OCI-LY7 (cell line): ENCODE measurements at regions not wholly inside any gene's neighbourhood (a gene's known extent, or its start where the extent isn't known, plus 50 kb on each side); places are given as distances from the start of the nearest gene placed in this dataset.

Source experiments
- BruUV-seq: library from RNA; stranded (reverse); fragments of 400-500 nt; replicated peaks from 2 replicates; lab custom pipeline; 2021; lab: Mats Ljungman, UMichigan
- CTCF ChIA-PET: fragments of 300-600 bp; sonication (Branson Sonifier 250); formaldehyde crosslinking; loops from one replicate; lab custom pipeline; 2022; ENCODE audit warnings: antibody characterized with exemption; ENCODE audit not compliant: unreplicated experiment; lab: Charles Lee
- POLR2A ChIA-PET: fragments of 300-600 bp; sonication (Branson Sonifier 250); formaldehyde crosslinking; loops from one replicate; lab custom pipeline; 2022; ENCODE audit warnings: antibody characterized with exemption; lab: Charles Lee
- DNase-seq: peaks from one replicate; pipeline ENCODE4 v3.0.0-alpha.2; 2015; ENCODE audit warnings: low spot score
- H2AFZ ChIP-seq: fragments of 200-600 bp; sonication (generic), shearing (Covaris generic); 2 replicates; pipeline ENCODE4 v1.6.1; 2014; ENCODE audit warnings: mild to moderate bottlenecking, antibody characterized with exemption, low read length, moderate library complexity
- H3K27ac ChIP-seq: fragments of 200-600 bp; sonication (generic); 2 replicates; pipeline ENCODE4 v1.5.1; 2014; ENCODE audit warnings: mixed run types, low read depth, mild to moderate bottlenecking, moderate library complexity, low read length, inconsistent platforms; ENCODE audit not compliant: poor library complexity, severe bottlenecking
- H3K36me3 ChIP-seq: fragments of 200-600 bp; sonication (generic); 2 replicates; pipeline ENCODE4 v1.6.1; 2014; ENCODE audit warnings: mild to moderate bottlenecking, antibody characterized with exemption, low read length, moderate library complexity, mixed read lengths; ENCODE audit not compliant: insufficient read depth
- H3K4me1 ChIP-seq: fragments of 200-600 bp; sonication (generic); 2 replicates; pipeline ENCODE4 v1.5.1; 2014; ENCODE audit warnings: mild to moderate bottlenecking, low read length; ENCODE audit not compliant: insufficient read depth, poor library complexity, severe bottlenecking
- H3K4me2 ChIP-seq: fragments of 200-600 bp; sonication (generic); 2 replicates; pipeline ENCODE4 v1.6.1; 2014; ENCODE audit warnings: mild to moderate bottlenecking, low read length
- H3K4me3 ChIP-seq: fragments of 200-600 bp; sonication (generic); 2 replicates; pipeline ENCODE4 v1.5.1; 2014; ENCODE audit warnings: mild to moderate bottlenecking, low read depth, low read length; ENCODE audit not compliant: poor library complexity, severe bottlenecking
- H3K79me2 ChIP-seq: fragments of 200-600 bp; sonication (generic); 2 replicates; pipeline ENCODE4 v1.6.1; 2016; ENCODE audit warnings: low read depth, mild to moderate bottlenecking, low read length, moderate library complexity, mixed read lengths; ENCODE audit not compliant: insufficient read depth
- H3K9me2 ChIP-seq: fragments of 200-600 bp; sonication (generic); 2 replicates; pipeline ENCODE4 v1.6.1; 2016; ENCODE audit warnings: mild to moderate bottlenecking, low read length, mixed read lengths; ENCODE audit not compliant: insufficient read depth
- H3K9me3 ChIP-seq: fragments of 200-600 bp; sonication (generic); 2 replicates; pipeline ENCODE4 v1.6.1; 2014; ENCODE audit warnings: mild to moderate bottlenecking, mixed run types, low read length, mixed read lengths
- H4K20me1 ChIP-seq: fragments of 200-600 bp; sonication (generic); 2 replicates; pipeline ENCODE4 v1.6.1; 2014; ENCODE audit warnings: mild to moderate bottlenecking, antibody characterized with exemption, low read length, moderate library complexity, mixed read lengths; ENCODE audit not compliant: insufficient read depth
- EZH2phosphoT487 ChIP-seq: fragments of 200-600 bp; sonication (generic); IDR thresholded peaks from 2 replicates; pipeline ENCODE4 v1.6.1; 2018; ENCODE audit warnings: low read depth, borderline replicate concordance, mild to moderate bottlenecking, mixed run types, antibody characterized with exemption, low read length, moderate library complexity, mixed read lengths
- intact Hi-C: fragments of 100-400 bp; cut with micrococcal nuclease; formaldehyde crosslinking; loops from one replicate; pipeline ENCODE4 v1.10.0; 2022; ENCODE audit not compliant: unreplicated experiment
- TF ChIP-seq, protein P1 (sequence below): fragments of 200-600 bp; sonication (generic); conservative IDR thresholded peaks from 2 replicates; pipeline ENCODE4 v1.5.1; 2014; ENCODE audit warnings: mild to moderate bottlenecking, antibody characterized with exemption, low read length, moderate library complexity, mixed read lengths

DNA sequence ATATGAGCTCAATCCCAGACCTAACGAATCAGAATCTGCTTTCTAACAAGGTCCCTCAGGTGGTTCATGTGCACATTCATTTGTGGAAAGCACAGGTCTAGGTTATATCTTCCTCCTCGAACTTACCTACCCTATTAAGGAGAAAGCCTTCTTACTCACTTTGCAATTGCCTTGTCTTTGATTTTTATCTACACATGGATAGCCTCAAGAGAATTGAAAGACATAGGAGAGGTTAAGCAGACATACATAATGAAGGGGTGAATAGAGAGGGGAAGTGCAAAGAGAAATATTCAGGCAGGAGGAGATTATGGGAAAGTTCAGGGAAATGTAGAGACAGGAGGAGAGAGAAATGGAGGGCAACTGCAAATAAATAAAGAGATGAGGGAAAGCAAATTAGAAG, 422.9 kb upstream of the ADAMTS9 start:
- TF ChIP-seq EZH2phosphoT487: no peak
- TF ChIP-seq, protein P1, sequence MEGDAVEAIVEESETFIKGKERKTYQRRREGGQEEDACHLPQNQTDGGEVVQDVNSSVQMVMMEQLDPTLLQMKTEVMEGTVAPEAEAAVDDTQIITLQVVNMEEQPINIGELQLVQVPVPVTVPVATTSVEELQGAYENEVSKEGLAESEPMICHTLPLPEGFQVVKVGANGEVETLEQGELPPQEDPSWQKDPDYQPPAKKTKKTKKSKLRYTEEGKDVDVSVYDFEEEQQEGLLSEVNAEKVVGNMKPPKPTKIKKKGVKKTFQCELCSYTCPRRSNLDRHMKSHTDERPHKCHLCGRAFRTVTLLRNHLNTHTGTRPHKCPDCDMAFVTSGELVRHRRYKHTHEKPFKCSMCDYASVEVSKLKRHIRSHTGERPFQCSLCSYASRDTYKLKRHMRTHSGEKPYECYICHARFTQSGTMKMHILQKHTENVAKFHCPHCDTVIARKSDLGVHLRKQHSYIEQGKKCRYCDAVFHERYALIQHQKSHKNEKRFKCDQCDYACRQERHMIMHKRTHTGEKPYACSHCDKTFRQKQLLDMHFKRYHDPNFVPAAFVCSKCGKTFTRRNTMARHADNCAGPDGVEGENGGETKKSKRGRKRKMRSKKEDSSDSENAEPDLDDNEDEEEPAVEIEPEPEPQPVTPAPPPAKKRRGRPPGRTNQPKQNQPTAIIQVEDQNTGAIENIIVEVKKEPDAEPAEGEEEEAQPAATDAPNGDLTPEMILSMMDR: no peak
- H3K4me3 ChIP-seq: no peak overlapping the region
- H3K4me2 ChIP-seq: no peak overlapping the region
- no peak overlapping the region for H3K27ac ChIP-seq
- ChIA-PET CTCF (no interaction called here), POLR2A (no interaction called here)
- DNase-seq: no peak
- no peaks in the 10 kb centered on the region for H3K9me3 ChIP-seq
- no peaks in the 10 kb centered on the region for H3K36me3 ChIP-seq
- no TSS peak for BruUV-seq
- no peaks in the 10 kb centered on the region for H3K9me2 ChIP-seq
- H3K4me1 ChIP-seq: no peaks in the 10 kb centered on the region
- no peak overlapping the region for H2AFZ ChIP-seq
- H3K79me2 ChIP-seq: no peaks in the 10 kb centered on the region
- H4K20me1 ChIP-seq: no peaks in the 10 kb centered on the region
- intact Hi-C loops: no loop called here

GRCh38 chr3:65109966-65110500, 422.2 kb upstream of the ADAMTS9 start:
- intact Hi-C loops: no loop called here
- ChIA-PET POLR2A (no interaction called here), CTCF (no interaction called here)
- Histone ChIP-seq H3K4me2 (no peak overlapping the region), H3K4me1 (no peaks in the 10 kb centered on the region), H3K79me2 (no peaks in the 10 kb centered on the region), H3K36me3 (no peaks in the 10 kb centered on the region), H3K27ac (no peak overlapping the region), H4K20me1 (no peaks in the 10 kb centered on the region), H2AFZ (no peak overlapping the region), H3K9me2 (no peaks in the 10 kb centered on the region), H3K4me3 (no peak overlapping the region), H3K9me3 (no peaks in the 10 kb centered on the region)
- DNase-seq: no peak
- no TSS peak for BruUV-seq
- TF ChIP-seq, protein P1: no peak
- TF ChIP-seq EZH2phosphoT487: no peak

GRCh38 chr3:65107174-65107573, 419.4 kb upstream of the ADAMTS9 start:
- no peaks in the 10 kb centered on the region for H3K36me3 ChIP-seq
- no TSS peak for BruUV-seq
- no peaks in the 10 kb centered on the region for H3K9me2 ChIP-seq
- intact Hi-C loops: no loop called here
- no peak overlapping the region for H3K4me2 ChIP-seq
- no peak for DNase-seq
- no peak overlapping the region for H2AFZ ChIP-seq
- H3K79me2 ChIP-seq: no peaks in the 10 kb centered on the region
- H3K9me3 ChIP-seq: no peaks in the 10 kb centered on the region
- ChIA-PET POLR2A (no interaction called here), CTCF (no interaction called here)
- no peak for TF ChIP-seq EZH2phosphoT487
- TF ChIP-seq, protein P1: no peak
- no peak overlapping the region for H3K4me3 ChIP-seq
- H4K20me1 ChIP-seq: no peaks in the 10 kb centered on the region
- H3K27ac ChIP-seq: no peak overlapping the region
- H3K4me1 ChIP-seq: no peaks in the 10 kb centered on the region
